ENCODE measurements at regions not wholly inside any gene's neighbourhood (a gene's known extent, or its start where the extent isn't known, plus 50 kb on each side); places are given as distances from the start of the nearest gene placed in this dataset.

GRCh38 chr17:17419631-17420030 is 57.2 kb upstream of the MED9 start:
- Histone ChIP-seq H3K4me3 (ENCODE audit: low read depth, low read length) (no peak overlapping the region), H3K4me1 (ENCODE audit: control insufficient read depth, insufficient read depth, low read length) (no peaks in the 10 kb centered on the region), H3K36me3 (ENCODE audit: control insufficient read depth in 2 of 2, insufficient read depth in 1 of 2, low read length in 2 of 2) (no peaks in the 10 kb centered on the region), H3K27ac (ENCODE audit: extremely low read depth, low read depth, low read length) (no peak overlapping the region), H3K9me3 (ENCODE audit: control insufficient read depth, insufficient read depth, low read depth, low read length) (no peaks in the 10 kb centered on the region)
- TF ChIP-seq ZNF341 (tag by site-specific recombination; IDR thresholded peaks at IDR 0.05; ENCODE audit: low read depth) = no peak
- TF ChIP-seq BCL11B (tag by site-specific recombination; IDR thresholded peaks at IDR 0.05; ENCODE audit: low read depth) = no peak
- no peak for TF ChIP-seq ZNF792 (tag by site-specific recombination; IDR thresholded peaks at IDR 0.05)
- no peak for TF ChIP-seq ZNF302 (tag by site-specific recombination; IDR thresholded peaks at IDR 0.05; ENCODE audit: low read depth)
- no peak for TF ChIP-seq ZNF157 (tag by site-specific recombination; IDR thresholded peaks at IDR 0.05)
- no peak for TF ChIP-seq ZSCAN16 (tag by site-specific recombination; IDR thresholded peaks at IDR 0.05)
- no peak for TF ChIP-seq ZNF155 (tag by site-specific recombination; IDR thresholded peaks at IDR 0.05)
- no peak for TF ChIP-seq ZNF350 (tag by site-specific recombination; IDR thresholded peaks at IDR 0.05)
- TF ChIP-seq ZFP69B (tag by site-specific recombination; IDR thresholded peaks at IDR 0.05) = no peak
- no peak for TF ChIP-seq ZSCAN5A (tag by site-specific recombination; IDR thresholded peaks at IDR 0.05)
- TF ChIP-seq ZNF529 (tag by site-specific recombination; IDR thresholded peaks at IDR 0.05; ENCODE audit: insufficient replicate concordance) = no peak
- TF ChIP-seq ZNF510 (tag by site-specific recombination; IDR thresholded peaks at IDR 0.05; ENCODE audit: insufficient replicate concordance) = no peak
- TF ChIP-seq ZNF645 (tag by site-specific recombination; IDR thresholded peaks at IDR 0.05) = no peak
- ChIA-PET CTCF (no interaction called here), POLR2A (no interaction called here)

- Histone ChIP-seq H3K4me1 (ENCODE audit: control insufficient read depth, insufficient read depth, low read length) (no peaks in the 10 kb centered on the region), H3K4me3 (ENCODE audit: low read depth, low read length) (no peak overlapping the region), H3K27ac (ENCODE audit: extremely low read depth, low read depth, low read length) (no peak overlapping the region), H3K36me3 (ENCODE audit: control insufficient read depth in 2 of 2, insufficient read depth in 1 of 2, low read length in 2 of 2) (no peaks in the 10 kb centered on the region), H3K9me3 (ENCODE audit: control insufficient read depth, insufficient read depth, low read depth, low read length) (no peaks in the 10 kb centered on the region)
- ChIA-PET POLR2A (interaction anchor here (0.6 kb wide), 1 partner anchor 38 kb away, joined by 3 read pairs; no protein-coding TSS in a partner anchor), CTCF (no interaction called here)
- TF ChIP-seq ZNF311 (tag by site-specific recombination; IDR thresholded peaks at IDR 0.05; ENCODE audit: borderline replicate concordance) = no peak
- TF ChIP-seq ATF2 (tag by site-specific recombination; IDR thresholded peaks at IDR 0.05; ENCODE audit: low read depth) = no peak
- TF ChIP-seq ZNF530 (tag by site-specific recombination; IDR thresholded peaks at IDR 0.05; ENCODE audit: low read depth) = no peak
- TF ChIP-seq ZBTB26 (tag by site-specific recombination; optimal IDR thresholded peaks at IDR 0.05) = no peak
- TF ChIP-seq ZNF623 (tag by site-specific recombination; IDR thresholded peaks at IDR 0.05) = peak; percentile 95
- TF ChIP-seq OSR2 (tag by site-specific recombination; IDR thresholded peaks at IDR 0.05) = no peak
These were observed 56.7 kb upstream of the MED9 start for GRCh38 chr17:17420082-17420481.
